ENCODE measurements at regions not wholly inside any gene's neighbourhood (a gene's known extent, or its start where the extent isn't known, plus 50 kb on each side); places are given as distances from the start of the nearest gene placed in this dataset.

DNA sequence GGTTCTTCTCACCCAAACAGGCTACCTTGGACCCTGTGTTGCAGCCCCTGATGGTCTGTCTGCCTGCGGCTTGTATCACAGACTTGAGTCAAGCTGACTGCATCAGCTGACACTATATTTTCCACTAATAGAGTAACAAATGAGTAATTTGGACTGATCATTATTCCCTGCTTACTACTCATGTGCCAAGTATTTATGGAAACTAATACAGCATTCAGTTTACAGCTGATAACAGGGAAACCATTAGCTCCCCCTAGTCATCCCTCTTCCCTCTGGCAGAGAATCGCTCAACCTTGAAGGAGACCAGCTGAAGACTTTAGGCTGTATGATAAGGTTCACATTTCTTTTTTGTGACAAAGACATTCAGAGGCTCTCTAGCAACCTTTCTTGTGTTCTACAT, 116.6 kb upstream of the SYT6 start:
- TF ChIP-seq BHLHE40 (IDR thresholded peaks at IDR 0.05; ENCODE audit: borderline replicate concordance) (no peak), ELF4 (IDR thresholded peaks at IDR 0.05) (no peak), NFRKB (IDR thresholded peaks at IDR 0.05) (no peak)
- TF ChIP-seq, protein P1, sequence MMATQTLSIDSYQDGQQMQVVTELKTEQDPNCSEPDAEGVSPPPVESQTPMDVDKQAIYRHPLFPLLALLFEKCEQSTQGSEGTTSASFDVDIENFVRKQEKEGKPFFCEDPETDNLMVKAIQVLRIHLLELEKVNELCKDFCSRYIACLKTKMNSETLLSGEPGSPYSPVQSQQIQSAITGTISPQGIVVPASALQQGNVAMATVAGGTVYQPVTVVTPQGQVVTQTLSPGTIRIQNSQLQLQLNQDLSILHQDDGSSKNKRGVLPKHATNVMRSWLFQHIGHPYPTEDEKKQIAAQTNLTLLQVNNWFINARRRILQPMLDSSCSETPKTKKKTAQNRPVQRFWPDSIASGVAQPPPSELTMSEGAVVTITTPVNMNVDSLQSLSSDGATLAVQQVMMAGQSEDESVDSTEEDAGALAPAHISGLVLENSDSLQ (IDR thresholded peaks at IDR 0.05): no peak
